Upper lobe of left lung (tissue), 4 donors: ENCODE measurements at regions not wholly inside any gene's neighbourhood (a gene's known extent, or its start where the extent isn't known, plus 50 kb on each side); places are given as distances from the start of the nearest gene placed in this dataset.

Experiments
- CTCF ChIP-seq, 6 experiments: fragments of 450-650 bp in 4 of 6; fragments of 200-600 bp in 2 of 6; sonication (generic) in 2 of 6; IDR thresholded peaks; one replicate each; pipeline ENCODE4 v1.5.1; 2016 to 2019; ENCODE audit warnings: antibody characterized with exemption in 6 of 6
- EP300 ChIP-seq, 4 donors: sonication (generic); formaldehyde crosslinking; IDR thresholded peaks; one replicate each; pipeline ENCODE4 v1.5.1; 2017; ENCODE audit warnings: antibody characterized with exemption in 4 of 4, control low read depth in 2 of 4
- POLR2A ChIP-seq, 4 donors: fragments of 450-650 bp; IDR thresholded peaks; one replicate each; pipeline ENCODE4 v1.5.1; 2016 to 2017; ENCODE audit warnings: antibody characterized with exemption in 4 of 4, mild to moderate bottlenecking in 2 of 4

- no peak for TF ChIP-seq CTCF (IDR thresholded peaks at IDR 0.05)
- TF ChIP-seq EP300 (IDR thresholded peaks at IDR 0.05), result no peak
- TF ChIP-seq POLR2A (IDR thresholded peaks at IDR 0.05), result no peak
These were observed 205.5 kb upstream of the CENPE start for GRCh38 chr4:103403619-103404018.
